ENCODE measurements at regions not wholly inside any gene's neighbourhood (a gene's known extent, or its start where the extent isn't known, plus 50 kb on each side); places are given as distances from the start of the nearest gene placed in this dataset.
"Not testable (repeated sequence)": the region's sequence is repeated elsewhere in the genome, so short reads cannot be mapped to it uniquely, and the experiment has no call there.

DNA sequence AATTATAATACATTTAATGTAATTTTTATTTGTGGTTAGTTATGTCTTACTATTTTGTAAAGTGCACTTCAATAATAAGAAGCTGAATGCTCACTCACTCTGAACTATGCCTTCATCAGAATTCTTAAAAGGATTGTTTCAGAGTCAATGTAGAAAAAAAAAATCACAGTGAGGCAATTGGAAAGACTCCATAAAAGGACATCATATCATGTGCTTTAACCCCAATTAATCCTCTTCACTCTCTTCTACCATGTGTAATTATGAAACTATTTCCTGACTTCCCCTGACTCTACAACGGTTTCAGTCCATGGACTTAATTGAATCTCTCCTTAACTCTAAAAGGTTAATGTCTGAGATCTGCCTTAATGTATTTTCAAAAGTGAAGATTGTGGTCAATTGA, 250.4 kb upstream of the ALG10 start:
- Histone ChIP-seq H3K36me3 (ENCODE audit: insufficient read depth, low read depth, low read length) (no peaks in the 10 kb centered on the region), H3K4me1 (ENCODE audit: insufficient read depth, low read length) (no peaks in the 10 kb centered on the region), H3K9me3 (ENCODE audit: insufficient read depth, low read depth, low read length) (peaks cover 22% of the 10 kb centered on the region), H3K27ac (ENCODE audit: low read length) (no peak overlapping the region), H3K27me3 (ENCODE audit: insufficient read depth, low read length) (no peaks in the 10 kb centered on the region), H3K9ac (ENCODE audit: low read depth, low read length) (no peak overlapping the region), H3K4me3 (ENCODE audit: low read length) (no peak overlapping the region)

DNA sequence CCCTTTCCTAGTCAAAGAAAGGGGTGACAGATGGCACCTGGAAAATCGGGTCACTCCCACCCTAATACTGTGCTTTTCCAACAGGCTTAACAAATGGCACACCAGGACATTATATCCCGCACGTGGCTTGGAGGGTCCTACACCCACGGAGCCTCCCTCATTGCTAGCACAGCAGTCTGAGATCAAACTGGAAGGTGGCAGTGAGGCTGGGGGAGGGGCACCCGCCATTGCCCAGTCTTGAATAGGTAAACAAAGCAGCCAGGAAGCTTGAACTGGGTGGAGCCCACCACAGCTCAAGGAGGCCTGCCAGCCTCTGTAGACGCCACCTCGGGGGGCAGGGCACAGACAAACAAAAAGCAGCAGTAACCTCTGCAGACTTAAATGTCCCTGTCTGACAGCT, 249.2 kb upstream of the ALG10 start:
- H3K27ac ChIP-seq (ENCODE audit: low read length); H3K4me3 ChIP-seq (ENCODE audit: low read length); H3K36me3 ChIP-seq (ENCODE audit: insufficient read depth, low read depth, low read length); H3K4me1 ChIP-seq (ENCODE audit: insufficient read depth, low read length); H3K27me3 ChIP-seq (ENCODE audit: insufficient read depth, low read length); H3K9ac ChIP-seq (ENCODE audit: low read depth, low read length): not testable (repeated sequence)
- H3K9me3 ChIP-seq (ENCODE audit: insufficient read depth, low read depth, low read length): peaks cover 22% of the 10 kb centered on the region

DNA sequence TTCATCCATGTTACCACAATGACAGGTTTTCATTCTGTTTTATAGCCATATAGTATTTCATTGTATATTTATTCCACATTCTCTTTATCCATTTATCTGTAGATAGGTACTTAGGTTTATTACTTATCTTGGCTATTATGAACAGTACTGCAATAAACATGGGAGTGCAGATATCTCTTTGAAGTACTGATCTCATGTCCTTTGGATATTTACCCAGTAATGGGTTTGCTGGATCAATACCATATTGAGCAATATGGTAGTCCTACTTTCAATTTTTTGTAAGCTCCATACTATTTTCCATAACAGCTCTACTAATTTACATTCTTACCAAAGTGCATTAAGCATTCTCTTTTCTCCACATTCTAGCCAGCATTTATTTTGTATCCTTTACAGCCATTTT, 235.8 kb upstream of the ALG10 start:
- H3K36me3 ChIP-seq (ENCODE audit: insufficient read depth, low read depth, low read length): no peaks in the 10 kb centered on the region
- H3K4me1 ChIP-seq (ENCODE audit: insufficient read depth, low read length): no peaks in the 10 kb centered on the region
- H3K27me3 ChIP-seq (ENCODE audit: insufficient read depth, low read length): no peaks in the 10 kb centered on the region
- no peak overlapping the region for H3K4me3 ChIP-seq (ENCODE audit: low read length)
- H3K27ac ChIP-seq (ENCODE audit: low read length): no peak overlapping the region
- H3K9me3 ChIP-seq (ENCODE audit: insufficient read depth, low read depth, low read length): peaks cover 14% of the 10 kb centered on the region; the same call in 1 of the 2 replicates
- no peak overlapping the region for H3K9ac ChIP-seq (ENCODE audit: low read depth, low read length)

DNA sequence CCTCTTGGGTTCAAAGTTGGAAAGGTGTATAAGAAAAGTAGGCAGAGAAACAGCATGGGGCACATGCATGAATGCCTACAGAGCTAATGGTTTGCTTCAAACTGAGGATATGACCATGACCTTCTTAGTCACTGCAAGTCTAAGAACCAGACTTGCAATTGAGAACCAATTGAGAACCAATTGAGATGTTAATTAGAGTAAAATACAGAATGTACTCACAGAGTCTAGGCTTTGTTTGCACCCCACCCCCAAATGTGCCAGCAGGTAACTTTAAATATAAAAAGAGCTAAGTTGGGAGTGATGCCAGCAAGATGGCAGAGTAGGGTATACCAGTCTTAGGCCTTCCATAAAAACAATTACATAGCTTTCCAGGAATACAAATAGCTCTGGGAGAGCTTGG, 227.3 kb upstream of the ALG10 start:
- Histone ChIP-seq H3K27me3 (ENCODE audit: insufficient read depth, low read length) (no peaks in the 10 kb centered on the region), H3K27ac (ENCODE audit: low read length) (no peak overlapping the region), H3K4me3 (ENCODE audit: low read length) (no peak overlapping the region), H3K4me1 (ENCODE audit: insufficient read depth, low read length) (peaks cover 7% of the 10 kb centered on the region), H3K9me3 (ENCODE audit: insufficient read depth, low read depth, low read length) (peaks cover 13% of the 10 kb centered on the region), H3K9ac (ENCODE audit: low read depth, low read length) (no peak overlapping the region), H3K36me3 (ENCODE audit: insufficient read depth, low read depth, low read length) (no peaks in the 10 kb centered on the region)

DNA sequence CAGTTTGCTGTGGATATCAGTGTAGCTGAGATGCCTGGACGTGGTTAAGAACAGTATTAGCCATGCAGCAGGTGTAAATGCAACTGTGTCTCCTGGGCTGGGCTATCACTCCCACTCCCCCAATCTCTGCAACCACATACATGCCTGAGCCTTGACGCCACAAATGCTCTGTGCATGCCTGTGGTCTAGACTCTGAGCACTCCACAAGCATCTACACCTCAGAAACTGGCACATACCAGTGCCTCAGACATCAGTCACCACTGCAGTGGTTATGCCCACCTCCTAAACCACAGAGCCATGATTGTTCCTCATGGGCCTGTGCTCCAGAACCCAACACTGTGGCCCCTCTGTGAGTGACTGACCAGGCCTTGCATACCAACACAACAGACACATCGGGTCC, 226.8 kb upstream of the ALG10 start:
- no peaks in the 10 kb centered on the region for H3K27me3 ChIP-seq (ENCODE audit: insufficient read depth, low read length)
- H3K9me3 ChIP-seq (ENCODE audit: insufficient read depth, low read depth, low read length): peaks cover 11% of the 10 kb centered on the region
- no peak overlapping the region for H3K27ac ChIP-seq (ENCODE audit: low read length)
- H3K9ac ChIP-seq (ENCODE audit: low read depth, low read length): no peak overlapping the region
- no peaks in the 10 kb centered on the region for H3K36me3 ChIP-seq (ENCODE audit: insufficient read depth, low read depth, low read length)
- H3K4me1 ChIP-seq (ENCODE audit: insufficient read depth, low read length): peaks cover 7% of the 10 kb centered on the region
- H3K4me3 ChIP-seq (ENCODE audit: low read length): no peak overlapping the region

DNA sequence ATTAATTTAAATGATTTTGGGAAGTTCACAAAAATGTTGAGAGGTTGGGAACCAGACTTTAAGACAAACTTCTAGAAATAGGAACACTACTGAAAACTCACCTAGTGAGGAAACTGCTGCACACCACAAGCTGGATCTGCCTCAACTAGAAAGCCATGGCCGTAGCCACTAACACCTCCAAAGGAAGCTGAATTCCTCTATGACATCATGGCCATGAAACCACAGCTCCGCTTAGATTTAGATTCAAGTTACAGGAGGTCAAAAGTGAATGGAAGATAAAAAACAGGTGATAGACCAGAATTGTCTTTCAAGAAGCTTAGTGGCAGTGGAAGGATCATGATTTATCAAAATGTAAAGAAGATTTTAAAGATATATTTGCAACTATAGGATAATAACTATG, 208.8 kb upstream of the ALG10 start:
- Histone ChIP-seq H3K27ac (ENCODE audit: low read length) (no peak overlapping the region), H3K9me3 (ENCODE audit: insufficient read depth, low read depth, low read length) (peaks cover 19% of the 10 kb centered on the region; the same call in 1 of the 2 replicates), H3K4me1 (ENCODE audit: insufficient read depth, low read length) (no peaks in the 10 kb centered on the region), H3K27me3 (ENCODE audit: insufficient read depth, low read length) (no peaks in the 10 kb centered on the region), H3K4me3 (ENCODE audit: low read length) (no peak overlapping the region), H3K9ac (ENCODE audit: low read depth, low read length) (no peak overlapping the region), H3K36me3 (ENCODE audit: insufficient read depth, low read depth, low read length) (no peaks in the 10 kb centered on the region)

DNA sequence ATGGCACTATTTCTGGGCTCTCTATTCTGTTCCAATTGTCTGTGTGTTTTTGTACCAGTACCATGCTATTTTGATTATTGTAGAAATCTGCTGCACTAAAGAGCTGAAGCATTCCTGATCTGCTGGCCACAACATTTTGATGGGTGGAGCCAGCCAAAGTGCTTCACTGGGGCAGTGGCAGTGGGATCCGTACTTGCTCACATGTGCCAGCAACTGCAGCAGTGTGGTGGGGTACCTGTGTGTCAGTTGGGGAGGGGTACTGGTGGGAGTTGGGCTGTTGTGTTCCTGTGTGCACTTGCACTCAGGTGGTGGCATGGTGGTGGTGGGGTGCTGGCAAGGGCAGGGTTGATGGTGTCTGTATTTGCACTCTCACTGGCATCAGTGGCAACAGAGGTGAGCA, 204.6 kb upstream of the ALG10 start:
- Histone ChIP-seq H3K27ac (ENCODE audit: low read length) (no peak overlapping the region), H3K27me3 (ENCODE audit: insufficient read depth, low read length) (no peaks in the 10 kb centered on the region), H3K36me3 (ENCODE audit: insufficient read depth, low read depth, low read length) (no peaks in the 10 kb centered on the region), H3K9me3 (ENCODE audit: insufficient read depth, low read depth, low read length) (peaks cover 35% of the 10 kb centered on the region; the same call in 1 of the 2 replicates), H3K9ac (ENCODE audit: low read depth, low read length) (no peak overlapping the region), H3K4me3 (ENCODE audit: low read length) (no peak overlapping the region), H3K4me1 (ENCODE audit: insufficient read depth, low read length) (no peaks in the 10 kb centered on the region)

DNA sequence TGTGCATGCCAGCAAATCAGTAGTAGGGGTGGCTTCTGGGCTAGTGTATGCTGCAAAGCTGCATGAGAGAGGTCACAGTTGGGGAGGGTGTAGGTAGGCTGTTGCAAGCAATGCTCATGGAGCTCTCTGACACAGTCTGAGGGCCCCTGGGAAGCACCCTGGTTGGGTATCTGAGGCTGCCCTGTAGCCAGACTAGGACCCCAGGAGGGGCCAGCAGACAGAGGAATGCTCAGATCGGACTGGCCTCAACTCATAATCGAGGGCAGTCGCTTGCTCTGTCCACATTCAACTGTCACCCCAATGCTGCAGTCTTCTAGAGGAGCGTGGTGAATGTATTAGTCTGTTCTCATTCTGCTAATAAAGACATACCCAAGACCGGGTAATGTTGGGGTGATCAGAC, 204.0 kb upstream of the ALG10 start:
- Histone ChIP-seq H3K36me3 (ENCODE audit: insufficient read depth, low read depth, low read length) (no peaks in the 10 kb centered on the region), H3K4me3 (ENCODE audit: low read length) (no peak overlapping the region), H3K4me1 (ENCODE audit: insufficient read depth, low read length) (no peaks in the 10 kb centered on the region), H3K9me3 (ENCODE audit: insufficient read depth, low read depth, low read length) (peaks cover 35% of the 10 kb centered on the region; the same call in 1 of the 2 replicates), H3K9ac (ENCODE audit: low read depth, low read length) (no peak overlapping the region), H3K27me3 (ENCODE audit: insufficient read depth, low read length) (no peaks in the 10 kb centered on the region), H3K27ac (ENCODE audit: low read length) (no peak overlapping the region)

DNA sequence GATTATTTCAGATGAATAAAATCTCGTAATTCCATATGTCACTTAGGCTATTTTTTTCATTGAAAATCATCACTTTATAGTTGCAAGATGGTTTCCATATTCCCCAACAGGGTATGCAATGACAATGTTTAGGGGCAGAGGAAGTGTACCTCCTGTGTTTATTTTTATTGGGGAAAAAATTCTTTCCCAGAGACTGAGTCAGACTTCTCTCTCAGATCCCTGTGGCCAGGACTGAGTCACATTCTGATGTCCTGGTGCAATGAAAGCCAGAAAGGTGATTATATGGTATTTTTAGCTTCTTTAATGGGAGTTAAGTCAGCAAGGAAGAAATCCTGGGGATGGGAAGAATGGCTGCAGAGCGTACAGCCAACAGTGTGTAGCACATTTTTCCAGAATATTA, 196.9 kb upstream of the ALG10 start:
- Histone ChIP-seq H3K4me1 (ENCODE audit: insufficient read depth, low read length) (no peaks in the 10 kb centered on the region), H3K36me3 (ENCODE audit: insufficient read depth, low read depth, low read length) (no peaks in the 10 kb centered on the region), H3K4me3 (ENCODE audit: low read length) (no peak overlapping the region), H3K9ac (ENCODE audit: low read depth, low read length) (no peak overlapping the region), H3K9me3 (ENCODE audit: insufficient read depth, low read depth, low read length) (no peaks in the 10 kb centered on the region), H3K27me3 (ENCODE audit: insufficient read depth, low read length) (no peaks in the 10 kb centered on the region), H3K27ac (ENCODE audit: low read length) (no peak overlapping the region)

DNA sequence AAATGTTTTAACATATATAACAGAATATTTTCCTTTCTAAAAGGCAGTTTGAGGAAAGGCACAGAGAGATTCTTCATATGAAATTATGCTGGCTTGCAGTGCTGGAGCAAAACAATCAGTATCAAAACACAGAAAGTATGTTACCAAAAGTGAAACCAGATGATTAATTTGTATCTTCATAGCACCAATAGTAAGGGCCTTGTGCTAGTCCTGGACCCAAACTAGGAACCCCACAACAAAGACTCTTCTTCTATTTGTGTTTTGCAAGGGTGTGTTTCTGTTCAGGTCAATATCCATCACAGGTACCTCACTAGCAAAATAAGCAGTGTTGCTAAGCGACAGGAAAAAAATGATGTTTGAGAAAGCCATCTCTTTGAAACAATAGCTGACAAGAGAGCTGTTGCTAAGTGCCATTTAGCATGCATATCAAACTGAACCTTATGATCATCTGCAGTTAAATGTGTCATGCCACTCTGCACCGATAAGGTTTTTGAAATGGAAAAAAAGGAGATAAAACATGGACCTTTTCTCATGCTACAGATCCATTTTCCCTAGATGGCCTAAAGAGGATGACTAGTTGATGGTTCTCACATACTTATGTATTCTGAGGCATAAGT, 196.2 kb upstream of the ALG10 start:
- no peaks in the 10 kb centered on the region for H3K36me3 ChIP-seq (ENCODE audit: insufficient read depth, low read depth, low read length)

DNA sequence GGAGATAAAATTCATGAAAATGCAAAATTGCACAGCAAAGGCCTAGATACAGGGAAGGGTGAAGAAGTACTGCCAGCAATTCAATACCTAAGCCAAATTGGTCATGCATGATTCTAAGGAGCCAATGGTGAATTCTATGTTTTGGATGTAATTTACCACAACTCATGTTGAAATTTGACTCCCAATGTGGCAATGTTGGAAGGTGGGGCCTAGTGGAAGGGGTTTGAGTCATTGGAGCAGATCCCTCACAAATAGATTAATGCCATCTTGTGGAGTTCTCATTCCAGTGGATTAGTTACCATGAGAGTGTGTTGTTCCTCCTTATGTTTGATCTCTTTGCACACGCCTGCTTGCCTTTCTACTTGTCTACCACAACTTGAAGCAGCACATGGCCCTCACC, 194.0 kb upstream of the ALG10 start:
- H3K27me3 ChIP-seq (ENCODE audit: insufficient read depth, low read length): no peaks in the 10 kb centered on the region
- H3K9ac ChIP-seq (ENCODE audit: low read depth, low read length): no peak overlapping the region
- H3K4me1 ChIP-seq (ENCODE audit: insufficient read depth, low read length): no peaks in the 10 kb centered on the region
- H3K4me3 ChIP-seq (ENCODE audit: low read length): no peak overlapping the region
- no peak overlapping the region for H3K27ac ChIP-seq (ENCODE audit: low read length)
- no peaks in the 10 kb centered on the region for H3K9me3 ChIP-seq (ENCODE audit: insufficient read depth, low read depth, low read length)
- no peaks in the 10 kb centered on the region for H3K36me3 ChIP-seq (ENCODE audit: insufficient read depth, low read depth, low read length)

More for the DNA sequence above, 196.2 kb upstream of the ALG10 start:
- H3K9ac ChIP-seq (ENCODE audit: low read depth, low read length): no peak overlapping the region
- H3K27me3 ChIP-seq (ENCODE audit: insufficient read depth, low read length): no peaks in the 10 kb centered on the region
- no peaks in the 10 kb centered on the region for H3K9me3 ChIP-seq (ENCODE audit: insufficient read depth, low read depth, low read length)
- no peaks in the 10 kb centered on the region for H3K4me1 ChIP-seq (ENCODE audit: insufficient read depth, low read length)
- no peak overlapping the region for H3K27ac ChIP-seq (ENCODE audit: low read length)
- H3K4me3 ChIP-seq (ENCODE audit: low read length): no peak overlapping the region

DNA sequence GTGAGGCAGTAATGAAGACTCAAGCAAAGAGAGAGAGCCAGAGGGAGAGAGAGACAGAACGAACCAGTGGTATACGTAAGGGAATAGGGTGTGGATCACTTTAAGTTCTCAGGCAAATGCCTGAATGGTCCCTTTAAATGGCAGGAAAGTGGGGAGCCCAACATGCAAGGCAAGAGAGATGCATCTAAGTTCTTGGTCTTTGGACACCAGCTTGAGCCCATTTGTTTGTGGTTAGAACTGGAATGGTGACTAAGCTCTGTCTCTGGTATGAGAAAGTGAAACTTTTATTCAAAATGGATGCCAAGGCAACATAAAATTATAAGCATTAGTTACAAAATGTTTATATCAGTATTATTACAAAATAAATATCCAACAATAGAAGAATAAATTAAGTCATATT, 192.2 kb upstream of the ALG10 start:
- Histone ChIP-seq H3K4me3 (ENCODE audit: low read length) (no peak overlapping the region), H3K36me3 (ENCODE audit: insufficient read depth, low read depth, low read length) (no peaks in the 10 kb centered on the region), H3K27me3 (ENCODE audit: insufficient read depth, low read length) (no peaks in the 10 kb centered on the region), H3K9ac (ENCODE audit: low read depth, low read length) (no peak overlapping the region), H3K4me1 (ENCODE audit: insufficient read depth, low read length) (no peaks in the 10 kb centered on the region), H3K27ac (ENCODE audit: low read length) (no peak overlapping the region), H3K9me3 (ENCODE audit: insufficient read depth, low read depth, low read length) (no peaks in the 10 kb centered on the region)
